ENCODE measurements at regions not wholly inside any gene's neighbourhood (a gene's known extent, or its start where the extent isn't known, plus 50 kb on each side); places are given as distances from the start of the nearest gene placed in this dataset.

DNA sequence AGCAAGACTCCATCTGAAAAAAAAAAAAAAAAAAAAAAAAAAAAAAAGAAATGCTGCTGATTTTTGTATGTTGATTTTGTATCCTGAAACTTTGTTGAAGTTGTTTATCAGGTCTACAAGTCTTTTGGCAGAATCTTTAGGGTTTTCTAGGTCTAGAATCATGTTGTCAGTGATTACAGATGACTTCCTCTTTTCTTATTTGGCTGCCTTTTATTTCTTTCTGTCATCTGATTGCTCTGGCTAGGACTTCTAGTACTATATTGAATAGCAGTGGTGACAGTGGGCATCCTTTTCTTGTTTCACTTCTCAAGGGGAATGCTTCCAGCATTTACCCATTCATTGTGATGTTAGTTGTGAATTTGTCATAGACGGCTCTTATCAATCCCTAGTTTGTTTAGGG is 334.4 kb downstream of the SPRY1 start:
- TF ChIP-seq, protein P1, sequence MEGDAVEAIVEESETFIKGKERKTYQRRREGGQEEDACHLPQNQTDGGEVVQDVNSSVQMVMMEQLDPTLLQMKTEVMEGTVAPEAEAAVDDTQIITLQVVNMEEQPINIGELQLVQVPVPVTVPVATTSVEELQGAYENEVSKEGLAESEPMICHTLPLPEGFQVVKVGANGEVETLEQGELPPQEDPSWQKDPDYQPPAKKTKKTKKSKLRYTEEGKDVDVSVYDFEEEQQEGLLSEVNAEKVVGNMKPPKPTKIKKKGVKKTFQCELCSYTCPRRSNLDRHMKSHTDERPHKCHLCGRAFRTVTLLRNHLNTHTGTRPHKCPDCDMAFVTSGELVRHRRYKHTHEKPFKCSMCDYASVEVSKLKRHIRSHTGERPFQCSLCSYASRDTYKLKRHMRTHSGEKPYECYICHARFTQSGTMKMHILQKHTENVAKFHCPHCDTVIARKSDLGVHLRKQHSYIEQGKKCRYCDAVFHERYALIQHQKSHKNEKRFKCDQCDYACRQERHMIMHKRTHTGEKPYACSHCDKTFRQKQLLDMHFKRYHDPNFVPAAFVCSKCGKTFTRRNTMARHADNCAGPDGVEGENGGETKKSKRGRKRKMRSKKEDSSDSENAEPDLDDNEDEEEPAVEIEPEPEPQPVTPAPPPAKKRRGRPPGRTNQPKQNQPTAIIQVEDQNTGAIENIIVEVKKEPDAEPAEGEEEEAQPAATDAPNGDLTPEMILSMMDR (IDR thresholded peaks at IDR 0.05; ENCODE audit: low read length): no peak
- TF ChIP-seq EZH2 (optimal IDR thresholded peaks at IDR 0.05; ENCODE audit: low read depth, low read length) (no peak), EZH2phosphoT487 (IDR thresholded peaks at IDR 0.05; ENCODE audit: low read length) (no peak)

All from MM.1S (cell line).